T47D (cell line): ENCODE measurements at regions not wholly inside any gene's neighbourhood (a gene's known extent, or its start where the extent isn't known, plus 50 kb on each side); places are given as distances from the start of the nearest gene placed in this dataset.

ENCODE experiments used
- DNase-seq, 2 experiments: peaks; one replicate each; pipeline versions ENCODE4 v3.0.0 to v3.0.0-alpha.2; 2011 to 2012; ENCODE audit warnings: low read depth in 1 of 2, low spot score in 1 of 2
- JUND ChIP-seq: IDR thresholded peaks from 2 replicates; pipeline ENCODE4 v1.6.1; 2012; ENCODE audit warnings: low read depth
- in situ Hi-C: cut with HindIII; loops from 2 replicates; pipeline ENCODE4 v1.10.0; 2016; ENCODE audit warnings: low sequenced_read_pairs, low pct_unique_long_range_greater_than_20kb

DNA sequence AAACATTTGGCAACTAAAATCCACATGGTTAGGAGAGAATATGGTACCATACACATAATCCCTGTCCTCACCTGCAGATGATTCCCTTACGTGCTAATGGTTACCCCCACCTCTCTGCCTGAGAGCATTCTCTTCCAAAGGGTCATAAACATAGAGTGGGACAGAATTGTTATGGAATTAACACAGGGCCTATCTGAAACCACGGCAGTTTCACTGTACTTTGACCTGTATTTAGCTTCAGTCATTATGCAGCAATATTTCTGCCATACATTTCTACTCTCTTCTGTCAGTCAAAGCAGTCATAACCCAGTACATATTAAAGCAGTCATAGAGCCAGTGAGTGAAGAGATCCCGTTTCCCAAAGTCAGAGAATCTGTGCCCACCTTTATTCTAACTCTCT lies 1128.9 kb upstream of the NXPH2 start:
- in situ Hi-C loops: no loop called here
- DNase-seq: no peak
- TF ChIP-seq JUND: no peak

DNA sequence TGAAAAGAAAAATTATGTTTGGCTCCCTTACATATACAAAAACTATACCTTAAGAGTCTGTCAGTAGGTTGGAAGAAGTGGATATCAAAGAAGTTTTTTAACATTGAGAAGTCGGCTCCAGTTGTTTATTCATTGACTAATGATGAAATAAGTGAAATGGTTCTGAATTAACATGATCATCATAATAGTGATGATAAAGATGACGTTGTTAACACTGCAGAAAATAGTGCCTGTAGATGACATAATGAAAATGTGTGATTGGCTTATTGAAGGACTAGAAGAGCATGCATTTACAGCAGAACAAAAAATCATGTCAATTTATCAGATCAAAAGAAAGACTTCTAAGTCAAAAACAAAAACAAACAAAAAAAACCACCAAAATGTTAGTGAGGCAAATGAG lies 1125.4 kb upstream of the NXPH2 start:
- DNase-seq: no peak
- no peak for TF ChIP-seq JUND
- in situ Hi-C loops: no loop called here

DNA sequence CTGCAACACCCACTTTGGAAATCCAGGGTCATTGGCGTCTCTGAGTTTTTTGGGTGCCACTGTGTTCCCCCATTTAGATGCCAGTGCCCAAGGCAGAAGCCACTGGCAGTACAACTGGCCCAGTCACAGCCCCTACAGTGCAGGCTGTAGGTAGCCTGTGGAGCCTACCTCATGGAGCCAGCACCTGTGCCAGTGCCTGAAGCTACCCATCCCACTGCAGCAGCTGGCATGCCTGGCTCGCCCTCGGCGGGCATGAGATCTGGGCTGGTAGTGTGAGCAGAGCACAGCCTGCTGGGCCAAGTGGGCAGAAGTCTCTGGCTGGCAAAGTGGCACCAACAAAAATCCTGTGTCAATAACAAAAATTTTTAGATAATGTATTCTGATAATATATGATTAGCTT lies 1111.4 kb upstream of the NXPH2 start:
- DNase-seq: no peak
- TF ChIP-seq JUND: no peak
- in situ Hi-C loops: no loop called here

- no peak for DNase-seq
- in situ Hi-C loops: no loop called here
Observed at GRCh38 chr2:139885921-139886498, 1105.8 kb upstream of the NXPH2 start.

GRCh38 chr2:139876964-139877363 lies 1096.8 kb upstream of the NXPH2 start:
- TF ChIP-seq JUND: no peak
- in situ Hi-C loops: no loop called here
- no peak for DNase-seq

More at GRCh38 chr2:139885921-139886498, 1105.8 kb upstream of the NXPH2 start:
- TF ChIP-seq JUND: no peak

- no peak for DNase-seq
- in situ Hi-C loops: no loop called here
- TF ChIP-seq JUND: no peak
Observed at GRCh38 chr2:139876321-139876720, 1096.1 kb upstream of the NXPH2 start.

DNA sequence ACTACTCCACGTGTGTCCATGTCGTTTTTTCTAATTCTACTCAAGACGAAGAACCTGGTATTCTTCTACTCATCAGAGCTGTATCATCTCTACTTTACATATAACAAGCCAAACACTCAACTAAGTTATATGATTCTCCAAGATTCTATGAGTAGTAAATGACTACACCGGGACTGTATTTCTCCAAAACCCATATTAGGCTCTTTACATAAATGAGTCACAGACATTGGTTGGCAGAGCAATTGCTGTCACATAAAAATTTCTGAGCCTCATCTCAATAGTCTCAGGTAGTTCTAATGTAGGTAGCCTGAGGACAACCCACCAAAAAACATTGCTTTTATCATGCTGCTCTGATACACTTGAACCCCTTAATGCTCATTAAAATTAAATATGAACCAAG lies 1092.3 kb upstream of the NXPH2 start:
- in situ Hi-C loops: no loop called here
- no peak for TF ChIP-seq JUND
- no peak for DNase-seq

DNA sequence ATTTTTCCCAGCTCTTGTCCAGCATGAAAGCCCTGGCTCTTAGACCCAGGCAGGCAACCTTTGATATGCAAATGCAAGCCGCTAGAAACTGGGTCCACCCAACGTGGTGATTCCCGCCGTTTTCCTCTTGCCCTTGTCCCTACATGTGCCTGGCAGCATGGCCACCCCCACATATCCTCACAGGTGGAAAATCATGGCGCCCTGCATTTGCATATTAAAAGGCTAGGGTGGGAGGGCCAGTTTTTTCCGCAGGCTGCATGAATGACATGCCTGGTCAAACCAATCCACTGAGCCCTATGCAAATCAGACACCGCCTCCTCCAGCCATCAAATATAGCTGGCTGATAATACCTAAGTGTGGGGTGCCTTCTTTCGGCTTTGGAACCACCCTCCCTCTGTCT lies 1091.8 kb upstream of the NXPH2 start:
- in situ Hi-C loops: no loop called here
- no peak for TF ChIP-seq JUND
- peak in 1 of 2 experiments; percentile 7 for DNase-seq

- no peak for TF ChIP-seq JUND
- peak in 1 of 2 experiments; percentile 14 for DNase-seq
- in situ Hi-C loops: no loop called here
Observed at GRCh38 chr2:139867601-139868226, 1087.5 kb upstream of the NXPH2 start.

DNA sequence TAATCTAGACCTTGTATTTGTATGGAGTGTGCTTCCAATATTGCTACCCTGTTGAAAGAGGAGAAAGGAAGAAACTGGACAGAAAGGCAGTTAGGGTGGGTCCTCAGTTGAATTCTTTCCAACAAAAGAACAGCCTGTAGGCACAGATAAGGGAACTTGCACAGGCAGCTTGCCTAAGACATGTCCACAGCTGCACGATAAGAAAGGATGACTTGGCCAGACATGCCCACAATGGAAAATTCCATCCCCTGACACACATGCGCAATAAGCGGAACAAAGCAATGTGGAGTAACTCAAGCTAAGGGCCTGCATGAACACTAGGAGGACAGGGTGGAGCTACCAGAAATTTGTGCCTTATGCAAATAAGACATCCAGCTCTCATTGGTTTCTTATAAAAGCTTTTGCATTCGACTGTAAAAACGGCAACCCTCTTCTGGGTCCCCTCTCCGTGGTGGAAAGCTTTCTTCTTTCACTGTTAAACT lies 1084.7 kb upstream of the NXPH2 start:
- no peak for DNase-seq
- in situ Hi-C loops: no loop called here
- TF ChIP-seq JUND: no peak

DNA sequence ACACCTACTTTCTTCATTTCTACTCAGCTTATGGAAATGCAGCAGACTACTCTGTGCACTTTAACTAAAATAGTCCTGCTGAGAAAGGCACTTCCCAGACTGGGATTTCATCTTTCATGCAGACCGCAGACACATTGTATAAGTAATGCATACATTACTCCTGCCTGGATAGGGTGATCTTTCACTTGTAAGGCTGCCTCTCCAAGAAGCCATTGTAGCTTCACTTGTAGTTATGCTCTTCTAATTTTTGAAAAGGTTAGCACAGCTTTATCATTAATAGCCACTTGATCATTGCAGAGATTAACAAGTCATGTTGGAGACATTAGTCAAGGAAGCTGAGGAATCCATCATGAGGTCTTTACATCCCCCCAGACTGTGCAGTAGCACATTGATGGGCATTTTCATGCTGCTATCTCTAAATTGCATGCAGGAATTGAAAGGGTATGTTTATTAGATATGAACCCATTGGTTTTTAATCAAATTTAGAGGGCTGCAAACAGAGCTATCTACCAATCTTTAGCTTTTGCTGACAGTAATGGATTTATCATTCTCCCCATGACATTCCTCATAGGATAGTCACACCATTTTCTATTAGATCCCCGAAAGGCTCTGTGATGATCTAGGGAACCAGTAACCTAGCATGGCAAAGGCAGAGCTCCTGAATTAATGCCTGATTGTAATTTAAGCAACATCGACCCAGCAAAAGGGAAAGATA lies 1074.7 kb upstream of the NXPH2 start:
- DNase-seq: no peak
- TF ChIP-seq JUND: no peak
- in situ Hi-C loops: no loop called here

- DNase-seq: no peak
- in situ Hi-C loops: no loop called here
- TF ChIP-seq JUND: no peak
Observed at GRCh38 chr2:139850254-139850890, 1070.2 kb upstream of the NXPH2 start.

GRCh38 chr2:139836769-139837168 lies 1056.6 kb upstream of the NXPH2 start:
- DNase-seq: no peak
- in situ Hi-C loops: no loop called here
- no peak for TF ChIP-seq JUND
